ENCODE measurements at regions not wholly inside any gene's neighbourhood (a gene's known extent, or its start where the extent isn't known, plus 50 kb on each side); places are given as distances from the start of the nearest gene placed in this dataset.

GRCh38 chrX:40320819-40321218 lies 223.1 kb upstream of the BCOR start:
- TF ChIP-seq CTCF (IDR thresholded peaks at IDR 0.05) (no peak), POLR2A (IDR thresholded peaks at IDR 0.05) (no peak)

Data from testis (tissue), 2 donors.